Stomach smooth muscle (tissue), 2 donors: ENCODE measurements at regions not wholly inside any gene's neighbourhood (a gene's known extent, or its start where the extent isn't known, plus 50 kb on each side); places are given as distances from the start of the nearest gene placed in this dataset.

ENCODE experiments used
- H3K27ac ChIP-seq: one replicate; pipeline ENCODE4 v1.7.0; 2013; ENCODE audit warnings: mild to moderate bottlenecking, low read length, inconsistent platforms
- H3K27me3 ChIP-seq, 2 donors: one replicate each; pipeline ENCODE4 v1.7.0; 2013; ENCODE audit warnings: low read length in 2 of 2; ENCODE audit not compliant: insufficient read depth in 2 of 2, control insufficient read depth in 1 of 2
- H3K36me3 ChIP-seq, 2 donors: one replicate each; pipeline ENCODE4 v1.7.0; 2013; ENCODE audit warnings: low read length in 2 of 2; ENCODE audit not compliant: control insufficient read depth in 2 of 2, insufficient read depth in 2 of 2
- H3K4me1 ChIP-seq: one replicate; pipeline ENCODE4 v1.7.0; 2013; ENCODE audit warnings: low read length; ENCODE audit not compliant: control insufficient read depth, insufficient read depth
- H3K4me3 ChIP-seq, 2 donors: one replicate each; pipeline ENCODE4 v1.7.0; 2013; ENCODE audit warnings: low read length in 2 of 2
- H3K9ac ChIP-seq, 2 donors: one replicate each; pipeline ENCODE4 v1.7.0; 2013; ENCODE audit warnings: low read length in 2 of 2, mild to moderate bottlenecking in 1 of 2
- H3K9me3 ChIP-seq, 2 donors: one replicate each; pipeline ENCODE4 v1.7.0; 2013; ENCODE audit warnings: low read length in 2 of 2; ENCODE audit not compliant: control insufficient read depth in 2 of 2
- donor health status: healthy.
- donor health status: Pancreatic carcinoma.

DNA sequence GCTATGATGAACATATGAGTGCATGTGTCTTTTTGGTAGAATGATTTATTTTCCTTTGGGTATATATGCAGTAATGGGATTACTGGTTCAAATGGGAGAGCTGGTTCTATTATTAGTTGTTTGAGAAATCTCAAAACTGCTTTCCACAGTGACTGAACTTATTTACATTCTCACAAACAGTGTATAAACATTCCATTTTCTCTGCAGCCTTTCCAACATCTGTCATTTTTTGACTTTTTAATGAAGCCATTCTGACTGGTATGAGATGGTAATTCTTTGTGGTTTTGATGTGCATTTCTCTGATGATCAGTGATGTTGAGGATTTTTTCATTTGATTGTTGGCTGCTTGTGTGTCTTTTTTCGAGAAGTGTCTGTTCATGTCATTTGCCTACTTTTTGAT lies 1124.2 kb downstream of the NAALADL2 start:
- Histone ChIP-seq H3K36me3 (no peaks in the 10 kb centered on the region), H3K4me1 (no peaks in the 10 kb centered on the region), H3K27me3 (no peaks in the 10 kb centered on the region), H3K4me3 (no peak overlapping the region), H3K9me3 (peaks cover 0 to 6% of the 10 kb centered on the region in 2 donors), H3K27ac (no peak overlapping the region), H3K9ac (no peak overlapping the region)

- H3K4me3 ChIP-seq = no peak overlapping the region
- H3K36me3 ChIP-seq = no peaks in the 10 kb centered on the region
- H3K9ac ChIP-seq = no peak overlapping the region
- H3K9me3 ChIP-seq = no peaks in the 10 kb centered on the region
- H3K27ac ChIP-seq = no peak overlapping the region
- no peaks in the 10 kb centered on the region for H3K4me1 ChIP-seq
- no peaks in the 10 kb centered on the region for H3K27me3 ChIP-seq
Measured at GRCh38 chr3:175980486-175981090, 1121.5 kb downstream of the NAALADL2 start.

DNA sequence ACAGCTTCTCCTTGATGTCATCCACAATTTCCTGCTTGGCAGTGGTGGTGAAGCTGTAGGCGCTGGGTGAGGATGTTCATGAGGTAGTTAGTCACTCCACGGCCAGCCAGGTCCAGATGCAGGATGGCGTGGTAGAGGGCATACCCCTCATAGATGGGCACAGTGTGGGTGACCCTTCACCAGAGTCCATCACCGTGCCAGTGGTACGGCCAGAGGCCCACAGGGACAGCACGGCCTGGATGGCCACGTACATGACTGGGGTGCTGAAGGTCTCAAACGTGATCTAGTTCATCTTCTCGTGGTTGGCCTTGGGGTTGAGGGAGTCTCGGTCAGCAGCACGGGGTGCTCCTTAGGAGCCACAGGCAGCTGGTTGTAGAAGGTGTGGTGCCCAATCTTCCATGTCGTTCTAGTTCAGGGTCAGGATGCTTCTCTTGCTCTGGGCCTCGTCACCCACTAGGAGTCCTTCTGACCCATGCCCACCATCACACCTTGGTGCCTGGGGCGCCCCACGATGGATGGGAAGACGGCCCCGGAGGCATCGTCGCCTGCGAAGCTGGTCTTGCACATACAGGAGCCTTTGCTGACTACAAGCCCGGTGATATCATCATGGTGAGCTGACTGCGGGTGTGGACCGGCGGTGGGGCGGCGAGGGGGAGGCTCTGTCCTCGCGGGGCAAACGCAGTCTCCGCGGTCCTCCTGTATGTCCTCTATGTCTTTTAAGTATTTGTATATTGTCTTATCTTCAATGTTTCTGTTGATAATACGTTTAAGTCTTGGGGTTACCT lies 1119.0 kb downstream of the NAALADL2 start:
- Histone ChIP-seq H3K4me1 (no peaks in the 10 kb centered on the region), H3K36me3 (no peaks in the 10 kb centered on the region), H3K4me3 (no peak overlapping the region), H3K27ac (no peak overlapping the region), H3K9ac (no peak overlapping the region), H3K27me3 (no peaks in the 10 kb centered on the region), H3K9me3 (no peaks in the 10 kb centered on the region)

DNA sequence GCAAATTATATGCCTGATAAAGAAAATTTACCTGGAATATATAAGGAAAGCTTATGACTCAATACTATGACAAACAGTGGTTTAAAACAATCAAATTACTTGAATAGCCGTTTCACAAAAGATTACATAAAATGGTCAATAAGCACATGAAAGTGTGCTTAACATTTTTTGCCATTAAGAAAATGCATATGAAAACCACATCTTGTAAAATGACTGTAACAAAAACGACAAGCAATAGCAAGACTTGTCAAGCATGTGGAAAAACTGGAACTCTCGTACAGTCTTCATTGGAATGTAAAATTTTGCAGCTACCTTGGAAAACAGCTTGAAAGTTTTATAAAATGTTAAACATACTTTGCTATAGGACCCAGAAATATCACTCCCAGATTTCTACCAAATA lies 1110.3 kb downstream of the NAALADL2 start:
- no peaks in the 10 kb centered on the region for H3K27me3 ChIP-seq
- no peak overlapping the region for H3K9ac ChIP-seq
- H3K36me3 ChIP-seq = no peaks in the 10 kb centered on the region
- H3K27ac ChIP-seq = no peak overlapping the region
- no peak overlapping the region for H3K4me3 ChIP-seq
- peaks cover 0 to 3% of the 10 kb centered on the region in 2 donors for H3K9me3 ChIP-seq
- no peaks in the 10 kb centered on the region for H3K4me1 ChIP-seq

DNA sequence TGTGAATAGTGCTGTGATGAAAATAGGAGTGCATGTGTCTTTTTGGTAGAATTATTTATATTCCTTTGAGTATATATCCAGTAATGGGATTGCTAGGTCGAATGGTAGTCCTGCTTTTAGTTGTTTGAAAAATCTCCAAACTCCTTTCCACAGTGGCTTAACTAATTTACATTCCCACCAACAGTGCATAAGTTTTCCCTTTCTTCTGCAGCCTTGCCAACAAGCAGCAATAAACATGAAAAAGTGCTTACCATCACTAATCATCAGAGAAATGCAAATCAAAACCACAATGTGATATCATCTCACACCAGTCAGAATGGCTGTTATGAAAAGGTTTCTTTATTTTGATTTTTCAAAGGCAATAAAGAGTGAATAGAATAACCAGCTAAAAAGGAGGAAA lies 1105.9 kb downstream of the NAALADL2 start:
- Histone ChIP-seq H3K4me1 (no peaks in the 10 kb centered on the region), H3K27me3 (no peaks in the 10 kb centered on the region), H3K9me3 (no peaks in the 10 kb centered on the region), H3K36me3 (no peaks in the 10 kb centered on the region), H3K4me3 (no peak overlapping the region), H3K27ac (no peak overlapping the region), H3K9ac (no peak overlapping the region)

- Histone ChIP-seq H3K9ac (no peak overlapping the region), H3K4me3 (no peak overlapping the region), H3K36me3 (no peaks in the 10 kb centered on the region), H3K4me1 (no peaks in the 10 kb centered on the region), H3K27ac (no peak overlapping the region), H3K27me3 (no peaks in the 10 kb centered on the region), H3K9me3 (no peaks in the 10 kb centered on the region)
Measured at GRCh38 chr3:175957427-175957826, 1098.3 kb downstream of the NAALADL2 start.

- no peak overlapping the region for H3K4me3 ChIP-seq
- H3K4me1 ChIP-seq = no peaks in the 10 kb centered on the region
- H3K36me3 ChIP-seq = no peaks in the 10 kb centered on the region
- no peaks in the 10 kb centered on the region for H3K9me3 ChIP-seq
- no peak overlapping the region for H3K9ac ChIP-seq
- H3K27ac ChIP-seq = no peak overlapping the region
- no peaks in the 10 kb centered on the region for H3K27me3 ChIP-seq
Measured at GRCh38 chr3:175956964-175957363, 1097.8 kb downstream of the NAALADL2 start.

DNA sequence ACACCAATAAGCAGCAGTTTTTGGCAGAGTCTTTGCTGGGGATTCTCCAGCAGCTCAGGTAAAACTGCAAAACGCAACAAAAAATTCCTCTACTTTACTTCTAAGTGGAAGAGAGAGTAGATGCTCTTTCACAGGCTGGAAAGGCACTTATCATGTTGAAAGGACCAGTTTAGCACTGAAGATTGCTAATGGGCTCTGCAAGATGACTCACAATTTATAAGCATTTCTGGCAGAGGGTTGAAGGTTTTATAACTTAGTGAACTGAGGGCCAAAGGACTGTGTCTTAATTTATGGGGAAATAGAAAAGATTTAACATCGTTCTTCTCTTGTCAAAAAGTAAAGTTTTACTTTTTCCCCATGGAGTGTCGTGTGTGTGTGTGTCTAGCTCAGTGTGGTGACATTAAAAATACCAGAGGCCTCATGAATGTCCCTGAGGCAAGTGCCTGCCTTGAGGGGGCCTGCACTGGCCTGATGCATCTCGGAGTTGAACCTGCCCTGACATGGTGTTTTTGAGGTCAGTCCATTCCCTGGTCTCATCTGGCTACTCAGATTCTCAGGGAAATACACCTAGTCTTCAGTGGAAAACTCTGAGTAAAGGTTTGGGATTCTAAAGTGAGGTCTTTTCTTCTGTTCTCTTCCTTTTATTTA lies 1092.0 kb downstream of the NAALADL2 start:
- no peaks in the 10 kb centered on the region for H3K27me3 ChIP-seq
- H3K9ac ChIP-seq = no peak overlapping the region
- no peak overlapping the region for H3K4me3 ChIP-seq
- no peaks in the 10 kb centered on the region for H3K9me3 ChIP-seq
- H3K36me3 ChIP-seq = no peaks in the 10 kb centered on the region
- no peak overlapping the region for H3K27ac ChIP-seq
- no peaks in the 10 kb centered on the region for H3K4me1 ChIP-seq

DNA sequence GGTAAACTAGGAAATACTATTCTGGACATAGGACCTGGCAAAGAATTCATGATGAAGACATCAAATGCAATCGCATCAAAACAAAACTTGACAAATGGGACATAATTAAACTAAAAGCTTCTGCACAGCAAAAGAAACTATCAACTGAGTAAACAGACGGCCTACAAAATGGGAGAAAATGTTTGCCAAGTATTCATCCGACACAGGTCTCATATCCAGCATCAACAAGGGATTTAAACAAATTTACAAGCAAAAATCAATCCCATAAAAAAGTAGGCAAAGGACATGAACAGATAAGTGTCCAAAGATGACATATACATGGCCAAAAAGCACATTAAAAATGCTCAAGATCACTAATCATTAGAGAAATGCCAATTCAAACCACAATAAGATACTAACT lies 1088.9 kb downstream of the NAALADL2 start:
- Histone ChIP-seq H3K27me3 (no peaks in the 10 kb centered on the region), H3K9ac (no peak overlapping the region), H3K36me3 (no peaks in the 10 kb centered on the region), H3K4me3 (no peak overlapping the region), H3K9me3 (no peaks in the 10 kb centered on the region), H3K4me1 (no peaks in the 10 kb centered on the region), H3K27ac (no peak overlapping the region)

DNA sequence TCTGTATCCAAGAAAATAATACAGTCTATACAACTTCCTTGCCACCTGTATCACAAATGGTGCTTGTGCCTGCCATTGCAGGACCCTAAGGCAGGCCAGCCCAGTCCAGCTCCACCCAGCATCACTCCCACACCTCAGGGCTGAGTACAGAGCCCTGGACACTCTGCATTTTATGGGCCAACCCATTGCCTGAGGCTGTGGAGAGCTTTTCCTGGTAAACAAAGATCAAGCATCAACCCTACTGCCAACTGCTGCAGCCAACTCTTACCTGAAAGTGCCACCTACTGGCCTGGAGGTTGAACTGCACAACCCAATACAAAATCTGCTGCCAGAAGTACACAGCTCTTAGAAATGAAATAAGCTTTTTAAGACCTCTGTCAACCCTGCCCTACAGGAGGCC lies 1082.2 kb downstream of the NAALADL2 start:
- Histone ChIP-seq H3K27ac (no peak overlapping the region), H3K36me3 (no peaks in the 10 kb centered on the region), H3K9ac (no peak overlapping the region), H3K27me3 (no peaks in the 10 kb centered on the region), H3K9me3 (no peaks in the 10 kb centered on the region), H3K4me3 (no peak overlapping the region), H3K4me1 (no peaks in the 10 kb centered on the region)

DNA sequence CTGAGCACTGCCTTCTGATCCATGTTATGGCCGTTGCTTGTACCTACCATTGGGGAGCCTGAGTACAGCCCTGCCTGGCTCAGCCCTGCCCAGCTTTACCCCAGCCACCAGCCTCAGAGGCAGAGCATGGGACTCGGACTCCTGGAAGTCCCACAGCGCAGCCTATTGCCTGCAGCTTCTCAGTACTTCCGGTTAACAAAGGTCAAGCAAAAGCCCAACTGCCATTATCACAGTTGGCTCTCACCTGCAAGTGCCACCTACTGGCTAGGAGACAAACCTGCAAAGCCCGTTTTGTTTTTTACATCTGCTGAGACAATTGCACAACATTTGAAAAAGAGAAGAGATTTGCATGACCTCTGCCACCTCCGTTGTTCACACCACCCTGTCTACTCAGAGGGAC lies 1081.7 kb downstream of the NAALADL2 start:
- no peak overlapping the region for H3K27ac ChIP-seq
- H3K9ac ChIP-seq = no peak overlapping the region
- H3K4me3 ChIP-seq = no peak overlapping the region
- no peaks in the 10 kb centered on the region for H3K4me1 ChIP-seq
- H3K9me3 ChIP-seq = no peaks in the 10 kb centered on the region
- no peaks in the 10 kb centered on the region for H3K27me3 ChIP-seq
- no peaks in the 10 kb centered on the region for H3K36me3 ChIP-seq
